ENCODE measurements at regions not wholly inside any gene's neighbourhood (a gene's known extent, or its start where the extent isn't known, plus 50 kb on each side); places are given as distances from the start of the nearest gene placed in this dataset.
"Not testable (repeated sequence)": the region's sequence is repeated elsewhere in the genome, so short reads cannot be mapped to it uniquely, and the experiment has no call there.

DNA sequence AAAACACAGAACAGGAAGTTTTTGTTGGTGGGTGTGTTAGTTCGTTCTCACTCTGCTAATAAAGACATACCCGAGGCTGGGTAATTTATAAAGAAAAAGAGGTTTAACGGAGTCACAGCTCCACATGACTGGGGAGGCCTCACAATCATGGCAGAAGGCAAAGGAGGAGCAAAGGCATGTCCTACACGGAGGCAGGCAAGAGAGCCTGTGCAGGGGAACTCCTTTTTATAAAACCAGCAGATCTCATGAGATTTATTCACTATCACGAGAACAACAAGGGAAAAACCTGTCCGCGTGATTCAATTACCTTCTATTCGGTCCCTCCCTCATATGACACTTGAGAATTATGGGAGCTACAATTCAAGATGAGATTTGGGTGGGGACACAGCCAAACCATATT, 96.6 kb downstream of the TLR5 start:
- TF ChIP-seq, protein P1, sequence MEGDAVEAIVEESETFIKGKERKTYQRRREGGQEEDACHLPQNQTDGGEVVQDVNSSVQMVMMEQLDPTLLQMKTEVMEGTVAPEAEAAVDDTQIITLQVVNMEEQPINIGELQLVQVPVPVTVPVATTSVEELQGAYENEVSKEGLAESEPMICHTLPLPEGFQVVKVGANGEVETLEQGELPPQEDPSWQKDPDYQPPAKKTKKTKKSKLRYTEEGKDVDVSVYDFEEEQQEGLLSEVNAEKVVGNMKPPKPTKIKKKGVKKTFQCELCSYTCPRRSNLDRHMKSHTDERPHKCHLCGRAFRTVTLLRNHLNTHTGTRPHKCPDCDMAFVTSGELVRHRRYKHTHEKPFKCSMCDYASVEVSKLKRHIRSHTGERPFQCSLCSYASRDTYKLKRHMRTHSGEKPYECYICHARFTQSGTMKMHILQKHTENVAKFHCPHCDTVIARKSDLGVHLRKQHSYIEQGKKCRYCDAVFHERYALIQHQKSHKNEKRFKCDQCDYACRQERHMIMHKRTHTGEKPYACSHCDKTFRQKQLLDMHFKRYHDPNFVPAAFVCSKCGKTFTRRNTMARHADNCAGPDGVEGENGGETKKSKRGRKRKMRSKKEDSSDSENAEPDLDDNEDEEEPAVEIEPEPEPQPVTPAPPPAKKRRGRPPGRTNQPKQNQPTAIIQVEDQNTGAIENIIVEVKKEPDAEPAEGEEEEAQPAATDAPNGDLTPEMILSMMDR (optimal IDR thresholded peaks at IDR 0.05 in 1 of 3, IDR thresholded peaks at IDR 0.05 in 1 of 3, conservative IDR thresholded peaks at IDR 0.05 in 1 of 3; ENCODE audit: extremely low read depth in 1 of 3, insufficient read depth in 2 of 3, low read length in 3 of 3) = not testable (repeated sequence)
- not testable (repeated sequence) for TF ChIP-seq EZH2 (IDR thresholded peaks at IDR 0.05; ENCODE audit: low read length)

Measured in keratinocyte (primary cell).